ENCODE measurements at regions not wholly inside any gene's neighbourhood (a gene's known extent, or its start where the extent isn't known, plus 50 kb on each side); places are given as distances from the start of the nearest gene placed in this dataset.
"Not testable (repeated sequence)": the region's sequence is repeated elsewhere in the genome, so short reads cannot be mapped to it uniquely, and the experiment has no call there.

- H3K4me1 Mint-ChIP-seq (ENCODE audit: low read depth); H3K4me3 Mint-ChIP-seq; H3K27ac Mint-ChIP-seq; H3K36me3 Mint-ChIP-seq (ENCODE audit: low read depth); CTCF ChIA-PET; H3K27me3 Mint-ChIP-seq (ENCODE audit: low read depth); DNase-seq; intact Hi-C loops (cut with micrococcal nuclease): not testable (repeated sequence)
- H3K9me3 Mint-ChIP-seq, result peaks cover 16% of the 10 kb centered on the region
These were observed 133.1 kb downstream of the CENPC start for GRCh38 chr4:67412153-67412712.

- Mint-ChIP-seq H3K27ac (no peak overlapping the region), H3K4me3 (no peak overlapping the region), H3K27me3 (ENCODE audit: low read depth) (peaks cover 3% of the 10 kb centered on the region), H3K36me3 (ENCODE audit: low read depth) (no peaks in the 10 kb centered on the region), H3K9me3 (peaks cover 7% of the 10 kb centered on the region), H3K4me1 (ENCODE audit: low read depth) (no peaks in the 10 kb centered on the region)
- intact Hi-C loops (cut with micrococcal nuclease), result no loop called here
- CTCF ChIA-PET, result no interaction called here
- no peak for DNase-seq
These were observed 142.0 kb downstream of the CENPC start for GRCh38 chr4:67403342-67403741.

GRCh38 chr4:67401902-67402301 lies 143.4 kb downstream of the CENPC start:
- Mint-ChIP-seq H3K4me1 (ENCODE audit: low read depth) (no peaks in the 10 kb centered on the region), H3K36me3 (ENCODE audit: low read depth) (no peaks in the 10 kb centered on the region), H3K27me3 (ENCODE audit: low read depth) (peaks cover 3% of the 10 kb centered on the region), H3K9me3 (peaks cover 2% of the 10 kb centered on the region), H3K4me3 (no peak overlapping the region), H3K27ac (no peak overlapping the region)
- no peak for DNase-seq
- intact Hi-C loops (cut with micrococcal nuclease), result no loop called here
- CTCF ChIA-PET, result no interaction called here

GRCh38 chr4:67397931-67398330 lies 147.4 kb downstream of the CENPC start:
- no peaks in the 10 kb centered on the region for H3K36me3 Mint-ChIP-seq (ENCODE audit: low read depth)
- no peaks in the 10 kb centered on the region for H3K4me1 Mint-ChIP-seq (ENCODE audit: low read depth)
- CTCF ChIA-PET, result interaction anchor here (0.6 kb wide), 1 partner anchor 114 kb away, joined by 3 read pairs; no protein-coding TSS in a partner anchor
- no peak overlapping the region for H3K27ac Mint-ChIP-seq
- no peaks in the 10 kb centered on the region for H3K27me3 Mint-ChIP-seq (ENCODE audit: low read depth)
- no peak for DNase-seq
- no peak overlapping the region for H3K4me3 Mint-ChIP-seq
- intact Hi-C loops (cut with micrococcal nuclease), result no loop called here
- H3K9me3 Mint-ChIP-seq, result no peaks in the 10 kb centered on the region

GRCh38 chr4:67397031-67397430 lies 148.3 kb downstream of the CENPC start:
- CTCF ChIA-PET, result interaction anchor here (0.7 kb wide), 1 partner anchor 10 kb away, joined by 3 read pairs; no protein-coding TSS in a partner anchor
- DNase-seq, result no peak

GRCh38 chr4:67396008-67396407 lies 149.3 kb downstream of the CENPC start:
- DNase-seq, result no peak
- H3K4me3 Mint-ChIP-seq, result no peak overlapping the region
- CTCF ChIA-PET, result interaction anchor here (0.6 to 1.2 kb wide), 2 partner anchors 41 to 77 kb away, joined by 3 to 4 read pairs; no protein-coding TSS in a partner anchor
- H3K9me3 Mint-ChIP-seq, result no peaks in the 10 kb centered on the region
- no peak overlapping the region for H3K27ac Mint-ChIP-seq
- no peaks in the 10 kb centered on the region for H3K4me1 Mint-ChIP-seq (ENCODE audit: low read depth)
- intact Hi-C loops (cut with micrococcal nuclease), result no loop called here
- H3K27me3 Mint-ChIP-seq (ENCODE audit: low read depth), result peaks cover 5% of the 10 kb centered on the region
- H3K36me3 Mint-ChIP-seq (ENCODE audit: low read depth), result no peaks in the 10 kb centered on the region

More at GRCh38 chr4:67397031-67397430, 148.3 kb downstream of the CENPC start:
- H3K4me3 Mint-ChIP-seq, result no peak overlapping the region
- H3K36me3 Mint-ChIP-seq (ENCODE audit: low read depth), result no peaks in the 10 kb centered on the region
- no peaks in the 10 kb centered on the region for H3K4me1 Mint-ChIP-seq (ENCODE audit: low read depth)
- H3K27ac Mint-ChIP-seq, result no peak overlapping the region
- no peaks in the 10 kb centered on the region for H3K9me3 Mint-ChIP-seq
- intact Hi-C loops (cut with micrococcal nuclease), result no loop called here
- H3K27me3 Mint-ChIP-seq (ENCODE audit: low read depth), result peaks cover 3% of the 10 kb centered on the region

- no peaks in the 10 kb centered on the region for H3K9me3 Mint-ChIP-seq
- DNase-seq, result no peak
- CTCF ChIA-PET, result interaction anchor here (0.5 to 2.7 kb wide), 3 partner anchors 10 to 42 kb away, joined by 3 to 7 read pairs (median 4); no protein-coding TSS in a partner anchor
- peaks cover 5% of the 10 kb centered on the region for H3K27me3 Mint-ChIP-seq (ENCODE audit: low read depth)
- no peak overlapping the region for H3K4me3 Mint-ChIP-seq
- no peak overlapping the region for H3K27ac Mint-ChIP-seq
- H3K4me1 Mint-ChIP-seq (ENCODE audit: low read depth), result no peaks in the 10 kb centered on the region
- no peaks in the 10 kb centered on the region for H3K36me3 Mint-ChIP-seq (ENCODE audit: low read depth)
- intact Hi-C loops (cut with micrococcal nuclease), result no loop called here
These were observed 150.4 kb downstream of the CENPC start for GRCh38 chr4:67394879-67395278.

- Mint-ChIP-seq H3K36me3 (ENCODE audit: low read depth) (no peaks in the 10 kb centered on the region), H3K27ac (no peak overlapping the region), H3K9me3 (no peaks in the 10 kb centered on the region), H3K27me3 (ENCODE audit: low read depth) (peaks cover 5% of the 10 kb centered on the region), H3K4me3 (no peak overlapping the region), H3K4me1 (ENCODE audit: low read depth) (no peaks in the 10 kb centered on the region)
- intact Hi-C loops (cut with micrococcal nuclease), result loop anchor here (1.0 kb wide), 1 partner anchor 305 kb away; no protein-coding TSS in a partner anchor
- DNase-seq, result peak; percentile 21
- CTCF ChIA-PET, result interaction anchor here (0.8 to 2.7 kb wide), 9 partner anchors 9 to 306 kb away, joined by 3 to 8 read pairs (median 3); no protein-coding TSS in a partner anchor
These were observed 151.5 kb downstream of the CENPC start for GRCh38 chr4:67393699-67394281.

GRCh38 chr4:67393007-67393406 lies 152.3 kb downstream of the CENPC start:
- Mint-ChIP-seq H3K27ac (no peak overlapping the region), H3K27me3 (ENCODE audit: low read depth) (peaks cover 5% of the 10 kb centered on the region), H3K4me3 (no peak overlapping the region), H3K36me3 (ENCODE audit: low read depth) (no peaks in the 10 kb centered on the region), H3K4me1 (ENCODE audit: low read depth) (no peaks in the 10 kb centered on the region), H3K9me3 (no peaks in the 10 kb centered on the region)
- intact Hi-C loops (cut with micrococcal nuclease), result loop anchor here (1.0 kb wide), 1 partner anchor 305 kb away; no protein-coding TSS in a partner anchor
- CTCF ChIA-PET, result interaction anchor here (0.8 to 2.7 kb wide), 10 partner anchors 9 to 305 kb away, joined by 3 to 8 read pairs (median 3); no protein-coding TSS in a partner anchor
- no peak for DNase-seq

GRCh38 chr4:67381406-67381804 lies 163.9 kb downstream of the CENPC start:
- H3K4me3 Mint-ChIP-seq; intact Hi-C loops (cut with micrococcal nuclease); CTCF ChIA-PET; DNase-seq; H3K27ac Mint-ChIP-seq; H3K36me3 Mint-ChIP-seq (ENCODE audit: low read depth); H3K4me1 Mint-ChIP-seq (ENCODE audit: low read depth); H3K27me3 Mint-ChIP-seq (ENCODE audit: low read depth); H3K9me3 Mint-ChIP-seq: not testable (repeated sequence)

GRCh38 chr4:67380702-67381405 lies 164.4 kb downstream of the CENPC start:
- H3K36me3 Mint-ChIP-seq (ENCODE audit: low read depth); H3K27me3 Mint-ChIP-seq (ENCODE audit: low read depth); H3K27ac Mint-ChIP-seq; intact Hi-C loops (cut with micrococcal nuclease); H3K4me1 Mint-ChIP-seq (ENCODE audit: low read depth); CTCF ChIA-PET; H3K9me3 Mint-ChIP-seq; H3K4me3 Mint-ChIP-seq; DNase-seq: not testable (repeated sequence)

GRCh38 chr4:67380154-67380553 lies 165.1 kb downstream of the CENPC start:
- H3K4me3 Mint-ChIP-seq, result no peak overlapping the region
- H3K27me3 Mint-ChIP-seq (ENCODE audit: low read depth), result peaks cover 9% of the 10 kb centered on the region
- DNase-seq, result no peak
- no peak overlapping the region for H3K27ac Mint-ChIP-seq
- peaks cover 5% of the 10 kb centered on the region for H3K9me3 Mint-ChIP-seq
- H3K4me1 Mint-ChIP-seq (ENCODE audit: low read depth), result no peaks in the 10 kb centered on the region
- CTCF ChIA-PET, result interaction anchor here (2.2 kb wide), 1 partner anchor 13 kb away, joined by 7 read pairs; no protein-coding TSS in a partner anchor
- intact Hi-C loops (cut with micrococcal nuclease), result no loop called here
- H3K36me3 Mint-ChIP-seq (ENCODE audit: low read depth), result no peaks in the 10 kb centered on the region
